HepG2 (cell line): ENCODE measurements at regions not wholly inside any gene's neighbourhood (a gene's known extent, or its start where the extent isn't known, plus 50 kb on each side); places are given as distances from the start of the nearest gene placed in this dataset.

Source experiments
- AFF4 ChIP-seq: sonication (generic); formaldehyde crosslinking; IDR thresholded peaks from 2 replicates; pipeline ENCODE4 v1.4.0; 2020; ENCODE audit warnings: missing genetic modification reagents
- ARHGAP35 ChIP-seq: sonication (generic); formaldehyde crosslinking; IDR thresholded peaks from 2 replicates; pipeline ENCODE4 v1.9.0; 2022; ENCODE audit warnings: mild to moderate bottlenecking, inconsistent platforms, moderate library complexity, missing genetic modification reagents, borderline replicate concordance
- ATRX ChIP-seq: sonication (generic); formaldehyde crosslinking; IDR thresholded peaks from 2 replicates; pipeline ENCODE4 v1.4.0; 2020; ENCODE audit warnings: missing genetic modification reagents, borderline replicate concordance
- DPF2 ChIP-seq: sonication (generic); formaldehyde crosslinking; IDR thresholded peaks from 2 replicates; pipeline ENCODE4 v1.4.0; 2020; ENCODE audit warnings: mild to moderate bottlenecking, low read depth, missing genetic modification reagents, borderline replicate concordance
- MAFK ChIP-seq, 2 experiments: IDR thresholded peaks in 1 of 2; conservative IDR thresholded peaks in 1 of 2; 2 replicates each; pipeline ENCODE4 v1.6.1; 2011; ENCODE audit warnings: improper control_type of control experiment in 2 of 2, low read length in 2 of 2
- NFYC ChIP-seq: IDR thresholded peaks from 2 replicates; pipeline ENCODE4 v1.6.1; 2016; ENCODE audit warnings: missing genetic modification reagents, missing compliant biosample characterization
- RBM39 ChIP-seq: fragments of 200-400 bp; formaldehyde crosslinking; IDR thresholded peaks from one replicate; pipeline ENCODE4 v1.6.1; 2018; ENCODE audit warnings: antibody characterized with exemption, mild to moderate bottlenecking, low read depth, low read length; ENCODE audit not compliant: poor library complexity, severe bottlenecking
- REST ChIP-seq, 2 experiments: IDR thresholded peaks; 2 replicates each; pipeline ENCODE4 v1.6.1; 2011 to 2012; ENCODE audit warnings: low read length in 2 of 2, borderline replicate concordance in 1 of 2, low read depth in 1 of 2, mild to moderate bottlenecking in 1 of 2, moderate library complexity in 1 of 2
- SIN3A ChIP-seq: IDR thresholded peaks from 2 replicates; pipeline ENCODE4 v1.6.1; 2011; ENCODE audit warnings: low read depth, mild to moderate bottlenecking, control low read depth, low read length, borderline replicate concordance
- USF2 ChIP-seq, 2 experiments: sonication (generic) in 1 of 2; formaldehyde crosslinking in 1 of 2; IDR thresholded peaks; 2 replicates each; pipeline versions ENCODE4 v1.5.1 to v1.6.1; 2011 to 2020; ENCODE audit warnings: borderline replicate concordance in 1 of 2, low read depth in 1 of 2, low read length in 1 of 2, mild to moderate bottlenecking in 1 of 2, missing genetic modification reagents in 1 of 2, moderate library complexity in 1 of 2
- ZFP37 ChIP-seq: sonication (generic); formaldehyde crosslinking; IDR thresholded peaks from 2 replicates; pipeline ENCODE4 v1.4.0; 2020; ENCODE audit warnings: missing genetic modification reagents, borderline replicate concordance
- ZNF605 ChIP-seq: sonication (generic); formaldehyde crosslinking; IDR thresholded peaks from 2 replicates; pipeline ENCODE4 v1.8.0; 2022; ENCODE audit warnings: mild to moderate bottlenecking, missing genetic modification reagents

GRCh38 chr2:8168022-8168717 lies 513.7 kb upstream of the ID2 start:
- TF ChIP-seq ZFP37 (CRISPR knock-in tag) (no peak), MAFK (conservative IDR thresholded peaks at IDR 0.05 in 1 of 2, IDR thresholded peaks at IDR 0.05 in 1 of 2; ENCODE audit: low read length in 2 of 2) (no peak), AFF4 (CRISPR knock-in tag) (no peak), ARHGAP35 (CRISPR knock-in tag) (no peak), RBM39 (no peak), ATRX (CRISPR knock-in tag) (no peak), NFYC (no peak), DPF2 (CRISPR knock-in tag) (no peak), USF2 (IDR thresholded peaks at IDR 0.05; ENCODE audit: low read depth, low read length) (no peak), USF2 (CRISPR knock-in tag; IDR thresholded peaks at IDR 0.05; ENCODE audit: borderline replicate concordance) (no peak), SIN3A (no peak), REST (IDR thresholded peaks at IDR 0.05; ENCODE audit: borderline replicate concordance in 1 of 2, low read depth in 1 of 2, low read length in 2 of 2) (no peak), ZNF605 (CRISPR knock-in tag) (no peak)
